Fibroblast of villous mesenchyme (primary cell): ENCODE measurements at regions not wholly inside any gene's neighbourhood (a gene's known extent, or its start where the extent isn't known, plus 50 kb on each side); places are given as distances from the start of the nearest gene placed in this dataset.

ENCODE experiments used
- DNase-seq: peaks from one replicate; pipeline ENCODE4 v3.0.0-alpha.2; 2010; ENCODE audit warnings: low read depth
- H3K4me3 ChIP-seq: 2 replicates; pipeline ENCODE4 v1.5.1; 2011; ENCODE audit warnings: low read depth, mild to moderate bottlenecking, low read length
- CTCF ChIP-seq: IDR thresholded peaks from 2 replicates; pipeline ENCODE4 v1.5.1; 2012; ENCODE audit warnings: low read depth, mild to moderate bottlenecking, low read length; ENCODE audit not compliant: insufficient read depth

GRCh38 chr2:11031876-11032275, 120.1 kb downstream of the KCNF1 start:
- TF ChIP-seq CTCF, result no peak
- DNase-seq, result no peak
- H3K4me3 ChIP-seq, result no peak overlapping the region

- DNase-seq, result no peak
- TF ChIP-seq CTCF, result no peak
Measured at GRCh38 chr2:11032396-11032795, 120.7 kb downstream of the KCNF1 start.

GRCh38 chr2:11033114-11033513, 121.4 kb downstream of the KCNF1 start:
- no peak for TF ChIP-seq CTCF

More at GRCh38 chr2:11032396-11032795, 120.7 kb downstream of the KCNF1 start:
- no peak overlapping the region for H3K4me3 ChIP-seq

GRCh38 chr2:11038641-11039040, 116.6 kb upstream of the SLC66A3 start:
- no peak for TF ChIP-seq CTCF
- no peak for DNase-seq
- no peak overlapping the region for H3K4me3 ChIP-seq

More at GRCh38 chr2:11033114-11033513, 121.4 kb downstream of the KCNF1 start:
- H3K4me3 ChIP-seq, result no peak overlapping the region
- DNase-seq, result no peak

- TF ChIP-seq CTCF, result no peak
- no peak overlapping the region for H3K4me3 ChIP-seq
- DNase-seq, result no peak
Measured at GRCh38 chr2:11040992-11041391, 114.3 kb upstream of the SLC66A3 start.

GRCh38 chr2:11042841-11043240, 112.4 kb upstream of the SLC66A3 start:
- no peak overlapping the region for H3K4me3 ChIP-seq
- TF ChIP-seq CTCF, result no peak
- DNase-seq, result no peak

- H3K4me3 ChIP-seq, result no peak overlapping the region
- no peak for DNase-seq
- TF ChIP-seq CTCF, result no peak
Measured at GRCh38 chr2:11043245-11043644, 112.0 kb upstream of the SLC66A3 start.
